HUES64 (cell line): ENCODE measurements at regions not wholly inside any gene's neighbourhood (a gene's known extent, or its start where the extent isn't known, plus 50 kb on each side); places are given as distances from the start of the nearest gene placed in this dataset.

Experiments
- H3K27ac ChIP-seq: 2 replicates; pipeline ENCODE4 v1.7.0; 2013; ENCODE audit warnings: low read depth, low read length, inconsistent platforms
- H3K27me3 ChIP-seq: 2 replicates; pipeline ENCODE4 v1.6.1; 2013; ENCODE audit warnings: mild to moderate bottlenecking, low read length; ENCODE audit not compliant: insufficient read depth
- H3K36me3 ChIP-seq: 2 replicates; pipeline ENCODE4 v1.6.1; 2013; ENCODE audit warnings: mild to moderate bottlenecking, low read length; ENCODE audit not compliant: insufficient read depth
- H3K4me1 ChIP-seq: 2 replicates; pipeline ENCODE4 v1.6.1; 2013; ENCODE audit warnings: mild to moderate bottlenecking, low read length, moderate library complexity; ENCODE audit not compliant: insufficient read depth
- H3K4me3 ChIP-seq: 2 replicates; pipeline ENCODE4 v1.5.1; 2013; ENCODE audit warnings: mild to moderate bottlenecking, low read length, moderate library complexity
- H3K9ac ChIP-seq: 2 replicates; pipeline ENCODE4 v1.6.1; 2013; ENCODE audit warnings: mild to moderate bottlenecking, low read depth, low read length
- H3K9me3 ChIP-seq: 2 replicates; pipeline ENCODE4 v1.6.1; 2013; ENCODE audit warnings: low read depth, low read length; ENCODE audit not compliant: insufficient read depth
- WGBS: fragments of 150-250, 120-280 bp; methylation state at CpG from one replicate; pipeline ENCODE4 v1.1.7; 2013; ENCODE audit warnings: missing lambda C conversion rate; 5-methylcytosine and 5-hydroxymethylcytosine counted together

- peaks cover 4% of the 10 kb centered on the region; the same call in 1 of the 2 replicates for H3K9me3 ChIP-seq
- no peak overlapping the region for H3K4me3 ChIP-seq
- WGBS: 93% methylated on average over 7 of the region's 7 CpGs
- no peak overlapping the region for H3K27ac ChIP-seq
- H3K27me3 ChIP-seq: no peaks in the 10 kb centered on the region
- peaks cover 7% of the 10 kb centered on the region; the same call in 1 of the 2 replicates for H3K4me1 ChIP-seq
- H3K36me3 ChIP-seq: no peaks in the 10 kb centered on the region
- H3K9ac ChIP-seq: no peak overlapping the region
Observed at GRCh38 chr2:62347563-62348270, 151.8 kb downstream of the B3GNT2 start.

GRCh38 chr2:62344472-62344871 is 148.6 kb downstream of the B3GNT2 start:
- Histone ChIP-seq H3K36me3 (no peaks in the 10 kb centered on the region), H3K4me1 (peaks cover 8% of the 10 kb centered on the region), H3K9me3 (no peaks in the 10 kb centered on the region), H3K4me3 (no peak overlapping the region), H3K9ac (no peak overlapping the region), H3K27ac (no peak overlapping the region), H3K27me3 (no peaks in the 10 kb centered on the region)
- WGBS: 94% methylated on average over 5 of the region's 5 CpGs

DNA sequence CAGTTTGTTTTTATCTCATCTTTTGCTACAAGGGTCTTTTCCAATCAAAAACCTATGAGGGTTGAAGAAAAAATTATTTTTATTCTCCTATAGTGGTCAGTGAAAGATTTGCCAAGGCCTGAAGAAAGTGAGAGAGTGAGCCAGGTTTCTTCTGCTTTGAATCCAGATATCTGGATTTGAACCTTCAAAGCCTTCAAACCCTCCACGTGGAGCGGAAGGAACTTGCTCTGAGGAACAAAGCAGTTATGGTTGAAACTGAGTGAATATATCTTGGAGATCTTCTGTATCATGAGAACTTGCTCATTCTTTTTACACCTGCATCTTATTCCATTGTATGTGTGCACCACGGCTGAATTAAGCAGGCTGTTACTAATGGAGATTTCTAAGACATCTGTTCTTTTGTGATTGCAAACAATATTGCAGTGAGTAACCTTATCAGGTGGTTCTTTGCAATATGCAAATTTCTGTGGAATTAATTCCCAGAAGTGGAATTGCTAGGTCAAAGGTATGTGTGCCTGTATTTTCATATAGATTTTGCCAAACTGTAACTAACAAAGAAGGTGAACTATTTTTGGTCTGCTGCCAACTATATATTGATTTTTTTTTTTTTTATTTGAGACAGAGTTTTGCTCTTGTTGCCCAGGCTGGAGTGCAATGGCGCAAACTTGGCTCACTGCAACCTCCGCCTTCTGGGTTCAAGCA is 147.9 kb downstream of the B3GNT2 start:
- H3K4me1 ChIP-seq: peaks cover 8% of the 10 kb centered on the region; the same call in 1 of the 2 replicates
- H3K9ac ChIP-seq: no peak overlapping the region
- no peaks in the 10 kb centered on the region for H3K36me3 ChIP-seq
- H3K4me3 ChIP-seq: no peak overlapping the region
- H3K27me3 ChIP-seq: no peaks in the 10 kb centered on the region
- no peaks in the 10 kb centered on the region for H3K9me3 ChIP-seq
- WGBS: 91% methylated on average over 5 of the region's 5 CpGs
- no peak overlapping the region for H3K27ac ChIP-seq

GRCh38 chr2:62343206-62343605 is 147.3 kb downstream of the B3GNT2 start:
- Histone ChIP-seq H3K36me3 (no peaks in the 10 kb centered on the region), H3K27ac (no peak overlapping the region), H3K9ac (no peak overlapping the region), H3K4me1 (peaks cover 8% of the 10 kb centered on the region; the same call in 1 of the 2 replicates), H3K9me3 (no peaks in the 10 kb centered on the region), H3K4me3 (no peak overlapping the region), H3K27me3 (no peaks in the 10 kb centered on the region)

DNA sequence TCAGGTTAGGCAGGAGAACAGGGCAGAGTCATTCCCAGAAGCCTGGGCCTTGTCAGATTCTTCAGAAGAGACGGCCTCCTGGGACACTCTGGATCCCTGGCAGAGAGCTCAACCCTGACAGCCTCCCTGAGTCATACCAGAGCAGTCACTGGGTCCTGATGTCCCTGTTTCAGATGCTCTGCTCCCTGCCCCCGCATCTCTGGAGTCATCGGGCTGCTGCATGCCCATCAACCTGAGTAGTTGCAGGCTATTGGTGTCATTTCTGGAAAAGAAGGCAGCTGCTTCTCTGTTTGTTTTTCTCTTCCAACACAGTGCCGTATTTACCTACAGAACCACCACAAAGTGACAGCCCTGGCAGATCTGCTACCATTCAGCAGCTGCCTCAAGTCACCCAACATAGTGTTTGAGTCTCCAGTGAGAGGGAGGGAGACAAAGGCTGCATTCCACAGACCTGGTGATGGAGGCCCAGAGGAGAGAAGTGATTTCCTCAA is 145.1 kb downstream of the B3GNT2 start:
- Histone ChIP-seq H3K9me3 (no peaks in the 10 kb centered on the region), H3K36me3 (no peaks in the 10 kb centered on the region), H3K27me3 (no peaks in the 10 kb centered on the region), H3K4me1 (peaks cover 8% of the 10 kb centered on the region; the same call in 1 of the 2 replicates), H3K9ac (no peak overlapping the region), H3K4me3 (no peak overlapping the region), H3K27ac (no peak overlapping the region)
- 77% methylated on average over 4 of the region's 4 CpGs for WGBS

DNA sequence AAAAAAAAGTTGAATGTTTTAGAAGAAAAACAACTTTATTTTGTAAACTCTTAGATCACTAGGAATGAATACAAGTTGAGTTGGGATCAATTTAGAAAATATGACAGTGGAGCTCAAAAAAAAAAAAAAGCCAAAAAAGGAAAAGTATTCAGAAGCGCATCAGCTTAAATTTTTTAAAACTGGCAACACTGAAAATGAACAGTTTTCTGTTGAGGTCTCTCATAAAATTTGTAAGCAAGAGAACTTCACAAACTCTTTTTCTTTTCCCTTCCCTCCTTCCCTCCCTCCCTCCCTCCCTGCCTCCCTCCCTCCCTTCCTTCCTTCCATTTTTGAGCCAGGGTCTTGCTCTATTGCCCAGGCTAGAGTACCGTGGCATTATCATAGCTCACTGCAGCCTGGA is 143.9 kb downstream of the B3GNT2 start:
- WGBS: 97% methylated on average over 2 of the region's 2 CpGs
- Histone ChIP-seq H3K27me3 (no peaks in the 10 kb centered on the region), H3K9ac (no peak overlapping the region), H3K36me3 (no peaks in the 10 kb centered on the region), H3K4me1 (peaks cover 12% of the 10 kb centered on the region), H3K9me3 (no peaks in the 10 kb centered on the region), H3K4me3 (no peak overlapping the region), H3K27ac (no peak overlapping the region)

GRCh38 chr2:62339413-62339812 is 143.5 kb downstream of the B3GNT2 start:
- Histone ChIP-seq H3K27ac (no peak overlapping the region), H3K27me3 (no peaks in the 10 kb centered on the region), H3K4me3 (no peak overlapping the region), H3K4me1 (peaks cover 16% of the 10 kb centered on the region), H3K36me3 (no peaks in the 10 kb centered on the region), H3K9ac (no peak overlapping the region), H3K9me3 (no peaks in the 10 kb centered on the region)
- WGBS: 91% methylated on average over 2 of the region's 2 CpGs

DNA sequence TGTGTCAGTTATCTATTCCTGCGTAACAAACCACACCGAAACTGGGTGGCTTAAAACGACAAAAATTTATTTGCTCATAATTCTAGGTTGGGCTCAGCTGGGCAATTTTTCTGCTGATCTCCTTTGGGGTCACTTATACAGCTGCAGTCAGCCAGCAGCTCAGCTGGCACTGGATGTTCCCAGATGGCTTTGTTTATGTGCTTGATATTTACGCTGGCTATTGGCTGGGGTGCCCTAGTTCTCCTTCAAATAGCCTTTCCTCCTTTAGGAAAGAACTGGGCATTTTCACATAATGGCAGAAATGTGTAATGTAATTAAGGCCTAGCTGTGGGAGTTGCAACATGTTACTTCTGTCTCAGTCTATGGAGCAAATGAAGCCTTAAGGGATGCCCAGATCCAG is 142.2 kb downstream of the B3GNT2 start:
- WGBS: 95% methylated on average over 4 of the region's 4 CpGs
- no peak overlapping the region for H3K27ac ChIP-seq
- H3K27me3 ChIP-seq: no peaks in the 10 kb centered on the region
- no peak overlapping the region for H3K4me3 ChIP-seq
- no peak overlapping the region for H3K9ac ChIP-seq
- no peaks in the 10 kb centered on the region for H3K36me3 ChIP-seq
- no peaks in the 10 kb centered on the region for H3K9me3 ChIP-seq
- H3K4me1 ChIP-seq: peaks cover 16% of the 10 kb centered on the region

- H3K9me3 ChIP-seq: no peaks in the 10 kb centered on the region
Observed at GRCh38 chr2:62337403-62337802, 141.5 kb downstream of the B3GNT2 start.

GRCh38 chr2:62335612-62336011 is 139.7 kb downstream of the B3GNT2 start:
- Histone ChIP-seq H3K4me1 (peaks cover 11% of the 10 kb centered on the region), H3K36me3 (no peaks in the 10 kb centered on the region), H3K9ac (no peak overlapping the region), H3K27me3 (no peaks in the 10 kb centered on the region), H3K4me3 (no peak overlapping the region), H3K9me3 (no peaks in the 10 kb centered on the region), H3K27ac (no peak overlapping the region)
- 92% methylated on average over 5 of the region's 5 CpGs for WGBS

More at GRCh38 chr2:62337403-62337802, 141.5 kb downstream of the B3GNT2 start:
- H3K36me3 ChIP-seq: no peaks in the 10 kb centered on the region
- H3K27me3 ChIP-seq: no peaks in the 10 kb centered on the region
- 92% methylated on average over 4 of the region's 4 CpGs for WGBS
- H3K4me3 ChIP-seq: no peak overlapping the region
- H3K4me1 ChIP-seq: peaks cover 16% of the 10 kb centered on the region
- no peak overlapping the region for H3K27ac ChIP-seq
- H3K9ac ChIP-seq: no peak overlapping the region

GRCh38 chr2:62334440-62335058 is 138.6 kb downstream of the B3GNT2 start:
- Histone ChIP-seq H3K27ac (no peak overlapping the region), H3K9ac (no peak overlapping the region), H3K36me3 (no peaks in the 10 kb centered on the region), H3K9me3 (no peaks in the 10 kb centered on the region), H3K4me1 (peaks cover 16% of the 10 kb centered on the region), H3K27me3 (no peaks in the 10 kb centered on the region), H3K4me3 (no peak overlapping the region)
- 87% methylated on average over 4 of the region's 6 CpGs for WGBS
